Ammon's horn (tissue), 1 donor: ENCODE measurements at regions not wholly inside any gene's neighbourhood (a gene's known extent, or its start where the extent isn't known, plus 50 kb on each side); places are given as distances from the start of the nearest gene placed in this dataset.
"Not testable (repeated sequence)": the region's sequence is repeated elsewhere in the genome, so short reads cannot be mapped to it uniquely, and the experiment has no call there.

Source experiments
- DNase-seq: peaks from one replicate; pipeline ENCODE4 v3.0.0-alpha.2; 2016; ENCODE audit warnings: low spot score

GRCh38 chr2:34188464-34189303, 589.6 kb upstream of the FAM98A start:
- DNase-seq, result no peak

- peak; percentile 2 for DNase-seq
Measured at GRCh38 chr2:34179511-34179910, 580.4 kb upstream of the FAM98A start.

- DNase-seq, result no peak
Measured at GRCh38 chr2:34178482-34178881, 579.4 kb upstream of the FAM98A start.

- no peak for DNase-seq
Measured at GRCh38 chr2:34176693-34177092, 577.6 kb upstream of the FAM98A start.

GRCh38 chr2:34174506-34174905, 575.4 kb upstream of the FAM98A start:
- no peak for DNase-seq

- DNase-seq, result no peak
Measured at GRCh38 chr2:34162231-34162630, 563.1 kb upstream of the FAM98A start.

- DNase-seq, result no peak
Measured at GRCh38 chr2:34161549-34161948, 562.5 kb upstream of the FAM98A start.

- no peak for DNase-seq
Measured at GRCh38 chr2:34159901-34160300, 560.8 kb upstream of the FAM98A start.

- no peak for DNase-seq
Measured at GRCh38 chr2:34153484-34153883, 554.4 kb upstream of the FAM98A start.

GRCh38 chr2:34147780-34148179, 548.7 kb upstream of the FAM98A start:
- no peak for DNase-seq

- DNase-seq, result no peak
Measured at GRCh38 chr2:34143149-34143548, 544.0 kb upstream of the FAM98A start.

GRCh38 chr2:34142531-34143008, 543.5 kb upstream of the FAM98A start:
- not testable (repeated sequence) for DNase-seq

GRCh38 chr2:34133065-34133464, 534.0 kb upstream of the FAM98A start:
- DNase-seq, result not testable (repeated sequence)

- no peak for DNase-seq
Measured at GRCh38 chr2:34126279-34126678, 527.2 kb upstream of the FAM98A start.

GRCh38 chr2:34123996-34124785, 525.1 kb upstream of the FAM98A start:
- no peak for DNase-seq

- DNase-seq, result no peak
Measured at GRCh38 chr2:34121076-34121475, 522.0 kb upstream of the FAM98A start.

- no peak for DNase-seq
Measured at GRCh38 chr2:34115076-34115475, 516.0 kb upstream of the FAM98A start.

GRCh38 chr2:34112161-34112560, 513.1 kb upstream of the FAM98A start:
- DNase-seq, result no peak

- no peak for DNase-seq
Measured at GRCh38 chr2:34110392-34110791, 511.3 kb upstream of the FAM98A start.

- DNase-seq, result no peak
Measured at GRCh38 chr2:34107811-34108210, 508.7 kb upstream of the FAM98A start.

- no peak for DNase-seq
Measured at GRCh38 chr2:34105006-34105767, 506.1 kb upstream of the FAM98A start.

- no peak for DNase-seq
Measured at GRCh38 chr2:34104601-34105000, 505.5 kb upstream of the FAM98A start.
